Activated naive CD4-positive, alpha-beta T cell treated with anti-CD3 and anti-CD28 coated beads, Interleukin-2, amount 50 U/mL, for 24 hours (primary cell): ENCODE measurements at regions not wholly inside any gene's neighbourhood (a gene's known extent, or its start where the extent isn't known, plus 50 kb on each side); places are given as distances from the start of the nearest gene placed in this dataset.

Experiments
- H3K27ac Mint-ChIP-seq: one replicate; pipeline ENCODE4 v1.8.0; 2021; ENCODE audit warnings: mild to moderate bottlenecking, mixed read lengths
- H3K27me3 Mint-ChIP-seq: one replicate; pipeline ENCODE4 v1.8.0; 2021; ENCODE audit warnings: mixed read lengths
- H3K36me3 Mint-ChIP-seq: one replicate; pipeline ENCODE4 v1.8.0; 2021; ENCODE audit warnings: mixed read lengths
- H3K4me1 Mint-ChIP-seq: one replicate; pipeline ENCODE4 v1.8.0; 2021; ENCODE audit warnings: mixed read lengths
- H3K4me3 Mint-ChIP-seq: one replicate; pipeline ENCODE4 v1.8.0; 2021; ENCODE audit warnings: mild to moderate bottlenecking, mixed read lengths
- H3K9me3 Mint-ChIP-seq: one replicate; pipeline ENCODE4 v1.8.0; 2021; ENCODE audit warnings: mixed read lengths

DNA sequence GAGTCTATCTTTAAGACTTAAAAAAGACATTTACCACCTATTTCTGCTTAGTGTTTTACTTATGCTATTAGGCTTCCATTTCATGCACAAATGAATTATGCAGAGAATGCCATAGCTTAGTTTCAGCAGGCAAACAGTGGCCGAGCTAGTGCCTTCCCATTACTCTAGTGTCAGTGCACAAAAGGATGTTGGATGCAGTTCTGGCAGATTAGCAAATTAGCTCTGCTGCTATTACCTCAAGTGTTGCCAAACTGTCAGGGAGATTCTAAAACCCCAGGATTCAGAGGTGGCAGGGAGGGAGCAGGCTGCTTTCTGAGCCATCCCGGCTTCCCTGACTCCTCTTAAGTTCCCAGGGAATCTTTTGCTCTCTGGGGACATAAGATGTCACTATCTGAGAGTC lies 209.4 kb upstream of the NCAM1 start:
- Mint-ChIP-seq H3K4me1 (no peaks in the 10 kb centered on the region), H3K36me3 (no peaks in the 10 kb centered on the region), H3K9me3 (no peaks in the 10 kb centered on the region), H3K27me3 (no peaks in the 10 kb centered on the region), H3K4me3 (no peak overlapping the region), H3K27ac (no peak overlapping the region)

DNA sequence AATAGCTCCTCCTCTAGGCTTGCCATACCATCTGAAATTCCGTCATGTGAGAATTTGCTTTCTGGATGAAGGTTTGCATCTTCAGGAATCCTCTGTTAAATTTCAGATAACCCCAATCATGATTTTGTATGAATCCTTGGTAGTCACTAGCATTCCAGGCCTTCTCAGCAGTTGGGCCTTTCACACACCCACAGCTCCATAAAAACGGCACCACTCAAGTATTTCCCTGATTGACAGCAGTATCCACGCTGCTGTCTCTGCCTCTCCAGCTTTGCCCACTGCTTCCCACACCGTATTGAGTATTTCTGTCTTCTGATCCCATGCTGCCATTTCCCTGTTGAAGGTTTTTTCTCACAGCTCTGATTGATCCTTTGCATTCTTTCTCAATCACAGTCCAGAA lies 208.7 kb upstream of the NCAM1 start:
- H3K4me3 Mint-ChIP-seq: no peak overlapping the region
- no peaks in the 10 kb centered on the region for H3K27me3 Mint-ChIP-seq
- H3K9me3 Mint-ChIP-seq: no peaks in the 10 kb centered on the region
- no peaks in the 10 kb centered on the region for H3K36me3 Mint-ChIP-seq
- no peak overlapping the region for H3K27ac Mint-ChIP-seq
- no peaks in the 10 kb centered on the region for H3K4me1 Mint-ChIP-seq

DNA sequence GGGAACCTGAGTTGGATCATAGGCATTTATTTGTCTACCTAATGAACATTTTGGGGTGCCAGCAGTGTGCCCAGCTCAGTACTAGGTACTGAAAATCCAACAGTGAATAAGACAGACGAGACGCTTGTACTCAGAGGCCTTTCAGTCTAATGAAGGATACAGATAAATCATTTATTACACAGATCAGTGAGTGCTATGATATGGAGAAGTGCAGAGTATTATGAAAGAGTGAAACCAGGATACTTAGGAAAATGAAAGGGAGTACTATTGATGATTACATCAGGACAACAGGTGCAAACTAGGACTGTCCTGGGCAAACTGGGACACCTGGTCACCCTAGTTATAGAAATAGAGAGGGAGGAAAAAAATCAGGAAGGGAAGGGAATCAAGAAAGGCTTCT lies 207.5 kb upstream of the NCAM1 start:
- Mint-ChIP-seq H3K27me3 (no peaks in the 10 kb centered on the region), H3K27ac (no peak overlapping the region), H3K4me1 (no peaks in the 10 kb centered on the region), H3K9me3 (no peaks in the 10 kb centered on the region), H3K4me3 (no peak overlapping the region), H3K36me3 (no peaks in the 10 kb centered on the region)

DNA sequence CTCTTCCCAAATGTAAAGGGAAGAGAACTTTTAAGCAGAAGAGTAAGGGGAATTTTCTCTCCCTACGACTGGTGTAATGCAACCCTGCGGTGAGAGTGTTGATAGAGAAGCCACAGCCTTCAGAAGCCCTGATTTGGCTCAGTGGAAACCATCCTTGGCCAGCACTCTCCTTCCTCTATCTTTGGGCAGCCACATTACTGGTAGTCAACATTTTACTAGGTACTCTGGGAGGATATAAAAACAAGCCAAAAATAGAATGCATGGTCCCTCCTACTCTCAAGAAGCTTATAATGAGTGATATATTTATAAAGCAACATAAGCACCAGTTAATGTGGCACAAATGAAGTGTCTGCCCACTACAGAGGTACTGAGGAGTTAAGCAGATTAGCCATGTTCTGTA lies 201.8 kb upstream of the NCAM1 start:
- Mint-ChIP-seq H3K27me3 (peaks cover 2% of the 10 kb centered on the region), H3K36me3 (no peaks in the 10 kb centered on the region), H3K27ac (no peak overlapping the region), H3K4me3 (no peak overlapping the region), H3K4me1 (no peaks in the 10 kb centered on the region), H3K9me3 (no peaks in the 10 kb centered on the region)

DNA sequence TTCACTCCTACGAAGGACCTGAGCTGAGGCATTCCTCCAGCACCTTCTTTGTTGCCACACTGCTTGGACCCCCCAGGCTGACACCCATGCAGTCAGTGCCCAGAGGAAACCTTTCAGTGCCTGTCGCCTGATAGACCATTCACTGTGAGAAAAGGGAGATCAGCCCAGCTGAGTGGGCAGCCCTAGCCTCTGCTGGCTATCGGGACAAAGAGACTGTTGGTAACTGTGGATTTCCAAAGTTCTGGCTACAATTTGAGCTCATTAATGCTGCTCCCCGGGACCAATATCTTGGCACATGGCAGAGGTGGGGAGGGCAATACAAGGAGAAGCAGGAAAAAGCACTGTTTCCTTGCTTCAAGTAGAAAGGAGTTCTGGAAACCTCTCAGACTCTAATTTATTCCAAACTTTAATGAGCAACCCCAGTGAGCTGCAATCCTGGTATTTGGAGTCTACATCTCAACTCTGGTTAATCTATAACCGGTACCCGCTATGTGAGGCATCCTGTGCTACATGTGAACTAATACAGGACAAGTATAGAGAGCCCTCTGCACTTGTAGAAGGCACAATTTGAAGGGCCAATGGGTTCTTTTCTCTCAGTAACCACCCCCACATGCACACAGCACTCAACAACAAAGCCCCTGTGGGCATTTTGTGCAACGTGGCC lies 200.7 kb upstream of the NCAM1 start:
- Mint-ChIP-seq H3K27me3 (peaks cover 2% of the 10 kb centered on the region), H3K27ac (no peak overlapping the region), H3K36me3 (no peaks in the 10 kb centered on the region), H3K4me3 (no peak overlapping the region), H3K9me3 (no peaks in the 10 kb centered on the region), H3K4me1 (no peaks in the 10 kb centered on the region)

DNA sequence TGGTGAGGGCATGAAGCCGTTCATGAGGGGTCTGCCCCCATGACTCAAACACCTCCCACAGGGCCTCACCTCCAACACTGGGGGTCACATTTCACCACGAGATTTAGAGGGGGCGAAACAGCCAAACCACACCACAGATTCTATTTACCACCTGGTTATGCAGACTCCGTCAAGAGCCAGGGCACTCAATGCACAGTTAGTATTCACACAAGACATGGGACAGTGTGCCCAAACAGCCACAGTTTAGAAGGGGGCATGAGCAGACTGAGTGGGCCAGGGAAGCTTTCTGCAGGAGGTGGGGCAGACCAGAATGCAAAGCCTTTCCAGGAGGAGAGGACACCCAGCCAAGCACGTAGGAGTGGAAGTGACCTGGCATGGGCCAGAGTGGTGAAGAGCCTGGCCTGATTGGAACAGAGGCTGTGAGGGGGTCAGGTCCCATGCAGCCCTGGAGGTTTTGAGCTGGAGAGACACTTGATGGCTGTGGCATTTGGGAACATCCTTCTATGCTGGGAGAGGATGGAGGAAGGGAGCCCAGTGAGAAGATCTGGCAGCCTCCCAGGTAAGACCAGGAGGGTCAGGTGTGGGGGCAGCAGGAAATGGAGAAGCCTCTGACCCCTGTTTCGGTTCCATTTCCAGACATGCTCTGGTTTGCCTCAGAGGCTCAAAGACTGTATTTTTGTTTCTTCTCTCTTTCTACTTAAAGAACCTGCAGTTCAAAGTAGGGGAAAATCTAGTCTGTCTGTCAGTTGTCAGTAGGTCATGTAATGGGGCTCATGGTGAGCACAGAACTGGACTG lies 199.1 kb upstream of the NCAM1 start:
- peaks cover 2% of the 10 kb centered on the region for H3K27me3 Mint-ChIP-seq
- H3K36me3 Mint-ChIP-seq: no peaks in the 10 kb centered on the region
- no peaks in the 10 kb centered on the region for H3K4me1 Mint-ChIP-seq
- no peak overlapping the region for H3K4me3 Mint-ChIP-seq
- H3K27ac Mint-ChIP-seq: no peak overlapping the region
- no peaks in the 10 kb centered on the region for H3K9me3 Mint-ChIP-seq

DNA sequence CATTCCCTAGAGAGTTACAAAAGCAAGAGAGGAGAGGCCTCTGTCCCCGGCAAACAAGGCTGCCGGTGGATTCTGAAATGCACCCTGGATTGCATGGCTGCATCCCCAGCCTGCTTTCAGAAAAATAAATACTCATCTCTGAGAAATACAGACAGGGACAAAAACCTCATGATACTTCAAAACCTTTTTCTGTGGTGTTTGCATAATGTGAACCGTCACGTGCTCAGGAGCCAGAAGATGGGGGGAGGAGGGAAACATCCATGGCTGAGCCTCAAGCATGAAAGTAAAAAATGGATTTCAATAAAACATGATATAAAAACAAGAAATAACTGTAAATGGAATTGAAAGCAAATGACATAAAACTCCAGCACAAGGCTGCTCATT lies 198.5 kb upstream of the NCAM1 start:
- H3K9me3 Mint-ChIP-seq: no peaks in the 10 kb centered on the region
- H3K4me1 Mint-ChIP-seq: no peaks in the 10 kb centered on the region
- H3K36me3 Mint-ChIP-seq: no peaks in the 10 kb centered on the region
- peaks cover 2% of the 10 kb centered on the region for H3K27me3 Mint-ChIP-seq
- H3K27ac Mint-ChIP-seq: no peak overlapping the region
- no peak overlapping the region for H3K4me3 Mint-ChIP-seq

DNA sequence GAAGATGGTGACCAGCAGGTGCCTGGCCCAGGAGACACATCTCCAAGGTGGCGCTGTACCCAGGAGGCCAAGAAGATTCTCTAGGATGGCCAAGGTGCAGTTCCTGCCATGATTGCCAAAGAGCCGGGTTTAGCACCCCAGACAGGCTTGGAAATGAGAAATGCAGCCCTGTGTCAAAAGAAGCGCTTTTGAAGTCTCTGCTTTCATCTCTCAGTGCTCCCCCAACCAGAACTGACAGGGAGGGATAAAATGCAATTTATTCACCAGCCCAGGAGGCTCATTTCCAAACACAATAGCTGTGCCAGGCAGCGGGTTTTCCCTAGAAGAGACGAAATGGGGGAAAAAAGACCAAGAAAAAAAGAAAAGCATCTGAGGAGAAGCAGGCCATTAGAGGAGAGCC lies 195.9 kb upstream of the NCAM1 start:
- no peaks in the 10 kb centered on the region for H3K9me3 Mint-ChIP-seq
- H3K27me3 Mint-ChIP-seq: peaks cover 2% of the 10 kb centered on the region
- H3K27ac Mint-ChIP-seq: no peak overlapping the region
- no peaks in the 10 kb centered on the region for H3K4me1 Mint-ChIP-seq
- no peaks in the 10 kb centered on the region for H3K36me3 Mint-ChIP-seq
- H3K4me3 Mint-ChIP-seq: no peak overlapping the region

DNA sequence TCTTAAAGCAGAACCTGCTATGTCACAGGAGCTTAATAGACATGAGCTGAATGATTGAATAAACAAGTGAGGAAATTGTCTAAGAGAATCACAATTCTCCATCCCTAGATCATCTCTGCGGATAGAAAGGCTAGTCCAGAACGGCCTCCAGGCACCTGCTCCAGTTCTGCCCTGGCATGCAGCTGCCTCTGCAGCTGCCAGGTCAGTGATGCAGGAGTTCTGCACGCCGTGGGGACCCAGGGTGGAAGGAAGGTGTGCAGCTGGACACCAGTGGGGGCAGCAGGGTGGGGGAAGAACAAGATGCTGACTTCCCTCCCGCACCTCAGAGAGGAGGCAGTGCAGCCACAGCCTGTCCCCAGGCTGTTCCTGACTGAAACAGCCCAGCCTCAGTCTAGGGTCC lies 192.1 kb upstream of the NCAM1 start:
- Mint-ChIP-seq H3K36me3 (no peaks in the 10 kb centered on the region), H3K27ac (no peak overlapping the region), H3K4me1 (no peaks in the 10 kb centered on the region), H3K27me3 (peaks cover 5% of the 10 kb centered on the region), H3K9me3 (no peaks in the 10 kb centered on the region), H3K4me3 (no peak overlapping the region)

DNA sequence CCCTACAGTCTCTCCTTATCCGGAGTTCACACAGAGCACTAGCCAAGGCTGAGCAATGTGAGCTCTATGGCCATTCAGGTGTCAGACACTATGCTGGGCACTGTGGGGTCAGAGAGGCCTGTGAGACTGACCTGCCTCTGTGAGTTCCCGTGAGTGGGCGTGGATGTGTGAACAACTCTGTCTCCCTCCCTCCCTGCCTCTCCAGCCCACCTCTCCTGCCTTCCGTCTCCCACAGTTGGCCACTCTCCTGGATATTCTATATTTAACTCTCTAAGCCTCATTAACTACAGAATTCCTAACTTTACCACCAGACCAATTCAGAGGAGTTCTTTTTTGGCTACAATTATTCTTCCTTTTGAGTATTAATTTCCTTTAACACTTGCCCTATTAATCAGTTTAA lies 191.6 kb upstream of the NCAM1 start:
- Mint-ChIP-seq H3K27me3 (peaks cover 5% of the 10 kb centered on the region), H3K9me3 (no peaks in the 10 kb centered on the region), H3K36me3 (no peaks in the 10 kb centered on the region), H3K4me3 (no peak overlapping the region), H3K4me1 (no peaks in the 10 kb centered on the region), H3K27ac (no peak overlapping the region)

DNA sequence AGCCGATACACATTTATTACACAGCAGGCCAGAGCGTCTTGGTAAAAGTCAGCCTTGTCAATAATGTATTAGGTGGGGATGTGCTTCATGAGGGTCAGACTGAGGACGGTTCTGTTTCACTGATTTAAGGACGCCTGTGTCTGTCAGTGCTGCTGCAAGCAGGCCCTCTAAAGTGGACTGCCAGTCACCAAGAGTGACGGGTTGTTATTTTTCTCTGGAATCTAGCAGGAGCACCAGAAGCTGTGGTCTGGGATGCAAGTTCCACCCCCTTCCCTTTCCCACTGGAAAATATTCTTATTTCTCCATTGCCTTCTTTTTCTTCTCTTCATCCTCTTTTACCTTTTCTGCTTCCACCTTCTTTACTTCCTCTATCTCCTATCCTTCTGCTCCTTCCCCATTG lies 191.2 kb upstream of the NCAM1 start:
- Mint-ChIP-seq H3K27me3 (peaks cover 5% of the 10 kb centered on the region), H3K27ac (no peak overlapping the region), H3K4me3 (no peak overlapping the region), H3K4me1 (no peaks in the 10 kb centered on the region), H3K9me3 (no peaks in the 10 kb centered on the region), H3K36me3 (no peaks in the 10 kb centered on the region)

DNA sequence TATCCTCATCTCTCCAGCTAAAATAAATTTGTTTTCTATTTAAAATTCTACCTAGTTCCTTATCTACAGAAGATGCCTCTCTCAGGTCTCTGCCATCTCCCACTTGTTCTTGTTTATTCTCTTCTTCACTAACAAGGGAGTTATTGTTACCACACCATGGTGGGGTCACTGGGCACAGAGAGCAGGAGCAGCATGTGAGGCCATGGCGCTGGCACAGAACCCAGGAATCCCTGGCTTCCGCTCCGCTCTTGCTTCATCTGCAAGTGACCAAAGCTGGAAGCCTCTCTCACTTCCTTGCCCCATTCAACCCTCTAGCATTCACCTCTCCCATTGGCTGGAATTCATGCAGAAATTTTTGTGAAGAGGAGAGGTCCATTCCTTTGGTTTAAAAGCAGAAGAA lies 190.7 kb upstream of the NCAM1 start:
- no peak overlapping the region for H3K4me3 Mint-ChIP-seq
- no peaks in the 10 kb centered on the region for H3K4me1 Mint-ChIP-seq
- H3K27me3 Mint-ChIP-seq: peaks cover 5% of the 10 kb centered on the region
- H3K36me3 Mint-ChIP-seq: no peaks in the 10 kb centered on the region
- no peaks in the 10 kb centered on the region for H3K9me3 Mint-ChIP-seq
- no peak overlapping the region for H3K27ac Mint-ChIP-seq

DNA sequence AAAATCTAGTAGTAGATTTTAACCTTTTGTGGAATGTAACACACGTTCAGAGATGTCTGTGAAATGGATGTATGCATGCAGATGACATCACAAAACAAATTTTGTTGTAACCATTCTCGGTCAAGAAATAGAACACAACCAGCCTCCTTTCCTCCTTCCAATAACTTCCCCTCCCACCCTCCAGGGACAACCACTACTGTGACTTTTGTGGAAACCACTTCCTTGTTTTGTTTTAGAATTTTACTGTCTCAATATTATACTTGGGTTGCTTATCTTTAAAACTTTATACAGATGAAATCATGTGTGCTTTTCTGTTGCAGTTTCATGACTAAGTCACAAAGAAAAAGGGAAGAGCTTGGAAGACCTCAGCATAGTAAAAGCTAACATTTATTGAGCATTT lies 189.4 kb upstream of the NCAM1 start:
- Mint-ChIP-seq H3K36me3 (no peaks in the 10 kb centered on the region), H3K4me3 (no peak overlapping the region), H3K9me3 (no peaks in the 10 kb centered on the region), H3K4me1 (no peaks in the 10 kb centered on the region), H3K27ac (no peak overlapping the region), H3K27me3 (peaks cover 5% of the 10 kb centered on the region)

DNA sequence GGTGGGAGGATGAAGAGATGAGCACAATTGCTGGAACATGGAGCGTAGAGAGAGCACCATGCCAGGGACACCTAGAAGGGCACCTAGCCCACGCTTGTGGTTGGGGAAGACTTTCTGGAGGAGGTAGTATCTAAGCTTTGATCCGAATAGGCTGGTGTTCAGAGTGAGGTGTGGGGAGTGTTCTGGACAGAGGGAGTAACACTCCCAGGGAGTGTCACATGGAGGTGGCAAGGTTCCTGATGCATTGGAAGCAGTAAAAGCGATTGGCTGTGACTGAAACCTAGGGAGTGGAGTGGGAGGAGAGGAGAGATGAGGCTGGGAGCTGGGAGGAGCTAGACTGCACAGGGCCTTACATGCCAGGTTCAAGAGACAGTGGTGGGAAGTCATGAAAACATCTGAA lies 188.0 kb upstream of the NCAM1 start:
- Mint-ChIP-seq H3K9me3 (no peaks in the 10 kb centered on the region), H3K4me3 (no peak overlapping the region), H3K36me3 (no peaks in the 10 kb centered on the region), H3K27me3 (peaks cover 5% of the 10 kb centered on the region), H3K4me1 (no peaks in the 10 kb centered on the region), H3K27ac (no peak overlapping the region)

DNA sequence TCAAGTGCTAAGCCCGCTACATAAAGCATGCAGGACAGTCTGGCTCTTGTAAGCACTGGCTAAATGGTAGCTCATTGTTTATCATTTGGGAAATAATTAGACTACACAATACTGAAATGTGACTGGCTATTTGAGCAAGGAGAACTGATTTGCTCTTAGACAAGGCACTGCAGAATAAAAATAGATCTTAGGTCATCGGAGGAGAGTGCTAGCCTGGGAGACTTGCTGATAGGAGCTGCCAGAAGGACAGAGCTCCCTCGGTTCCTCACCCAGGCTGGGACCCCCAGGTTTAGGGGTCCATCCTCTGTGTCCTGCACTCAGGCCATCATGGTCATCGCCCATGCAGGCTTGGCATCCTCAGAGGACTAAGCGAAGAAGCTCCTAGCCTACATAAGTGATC lies 184.4 kb upstream of the NCAM1 start:
- H3K9me3 Mint-ChIP-seq: no peaks in the 10 kb centered on the region
- peaks cover 11% of the 10 kb centered on the region for H3K27me3 Mint-ChIP-seq
- H3K36me3 Mint-ChIP-seq: no peaks in the 10 kb centered on the region
- H3K4me1 Mint-ChIP-seq: no peaks in the 10 kb centered on the region
- no peak overlapping the region for H3K27ac Mint-ChIP-seq
- H3K4me3 Mint-ChIP-seq: no peak overlapping the region

DNA sequence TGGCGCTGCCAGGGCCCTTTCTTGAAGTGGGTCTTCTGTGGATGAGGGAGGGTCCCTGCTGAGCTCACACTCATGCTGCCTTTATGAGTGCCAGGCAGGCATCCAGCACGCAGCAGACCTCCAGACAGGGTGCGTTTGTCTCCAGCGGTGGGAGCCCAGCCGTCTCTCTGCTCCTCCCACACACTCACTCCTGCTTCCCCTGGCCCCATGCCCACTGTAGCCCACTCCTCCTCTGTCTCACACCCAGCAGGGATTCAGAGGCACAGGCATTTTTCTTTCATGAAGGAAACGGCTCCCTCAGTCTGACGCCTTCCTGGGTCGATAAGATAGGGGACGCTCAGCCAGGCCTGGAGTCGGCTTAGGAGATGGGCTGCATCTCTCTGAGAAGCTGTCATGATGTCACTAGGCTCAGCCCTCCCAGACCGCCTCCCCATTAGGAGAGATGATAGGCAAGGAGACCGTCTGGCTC lies 183.9 kb upstream of the NCAM1 start:
- Mint-ChIP-seq H3K4me1 (no peaks in the 10 kb centered on the region), H3K9me3 (no peaks in the 10 kb centered on the region), H3K27me3 (peaks cover 11% of the 10 kb centered on the region), H3K36me3 (no peaks in the 10 kb centered on the region), H3K4me3 (no peak overlapping the region), H3K27ac (no peak overlapping the region)
